ENCODE measurements at regions not wholly inside any gene's neighbourhood (a gene's known extent, or its start where the extent isn't known, plus 50 kb on each side); places are given as distances from the start of the nearest gene placed in this dataset.
"Not testable (repeated sequence)": the region's sequence is repeated elsewhere in the genome, so short reads cannot be mapped to it uniquely, and the experiment has no call there.

DNA sequence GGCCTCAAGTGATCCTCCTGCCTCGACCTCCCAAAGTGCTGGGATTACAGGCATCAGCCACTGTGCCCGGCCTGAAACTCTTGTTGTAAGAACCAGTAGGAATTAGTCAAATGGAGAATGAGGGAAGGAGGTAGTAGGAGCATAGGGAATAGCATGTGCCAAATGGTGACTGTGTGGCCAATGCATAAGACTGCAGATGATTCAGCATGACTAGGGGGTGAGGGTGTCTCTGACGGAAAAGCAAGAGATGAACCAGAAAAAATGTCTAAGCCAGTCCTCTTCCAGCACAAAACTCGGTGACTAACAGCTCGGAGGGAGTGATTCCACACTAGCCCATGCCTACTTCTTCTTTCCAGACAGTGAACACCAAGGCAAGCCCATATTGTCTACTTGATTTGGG lies 58.2 kb upstream of the DUSP21 start:
- DNase-seq (ENCODE audit: low spot score): no peak

DNA sequence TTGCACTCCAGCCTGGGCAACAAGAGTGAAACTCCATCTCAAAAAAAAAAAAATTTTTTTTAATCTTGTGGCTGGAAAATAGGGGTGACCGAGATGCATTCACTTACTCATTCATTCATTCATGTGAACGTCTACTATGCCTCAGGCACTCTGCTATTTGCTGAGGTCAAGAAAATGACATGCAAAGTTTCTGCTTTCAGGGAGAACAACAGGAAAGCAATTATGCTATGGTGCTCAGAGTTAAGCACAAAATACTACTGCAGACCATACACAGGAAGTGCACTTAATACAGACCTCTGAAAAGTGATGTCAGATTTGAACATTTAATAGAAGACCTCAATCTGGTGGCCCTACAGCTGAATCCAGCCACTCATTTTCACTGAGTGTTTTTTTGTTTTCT lies 59.6 kb upstream of the DUSP21 start:
- no peak for DNase-seq (ENCODE audit: low spot score)

- no peak for DNase-seq (ENCODE audit: low spot score)
Observed at GRCh38 chrX:44778254-44778653, 65.6 kb upstream of the DUSP21 start.

DNA sequence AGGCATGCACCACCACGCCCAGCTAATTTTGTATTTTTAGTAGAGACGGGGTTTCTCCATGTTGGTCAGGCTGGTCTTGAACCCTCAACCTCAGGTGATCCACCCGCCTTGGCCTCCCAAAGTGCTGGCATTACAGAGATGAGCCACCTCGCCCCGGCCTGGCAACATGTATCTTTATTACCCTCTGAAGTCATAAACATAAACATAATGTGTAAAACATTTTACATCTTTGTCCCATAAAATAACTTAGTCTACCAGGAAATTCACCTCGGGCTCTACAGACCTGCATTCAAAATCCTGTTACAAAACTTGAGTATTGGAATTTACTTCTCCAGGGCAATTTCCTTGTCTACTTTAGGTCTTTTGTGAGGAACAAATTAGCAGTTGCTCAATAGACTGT lies 68.1 kb upstream of the DUSP21 start:
- DNase-seq (ENCODE audit: low spot score): no peak

DNA sequence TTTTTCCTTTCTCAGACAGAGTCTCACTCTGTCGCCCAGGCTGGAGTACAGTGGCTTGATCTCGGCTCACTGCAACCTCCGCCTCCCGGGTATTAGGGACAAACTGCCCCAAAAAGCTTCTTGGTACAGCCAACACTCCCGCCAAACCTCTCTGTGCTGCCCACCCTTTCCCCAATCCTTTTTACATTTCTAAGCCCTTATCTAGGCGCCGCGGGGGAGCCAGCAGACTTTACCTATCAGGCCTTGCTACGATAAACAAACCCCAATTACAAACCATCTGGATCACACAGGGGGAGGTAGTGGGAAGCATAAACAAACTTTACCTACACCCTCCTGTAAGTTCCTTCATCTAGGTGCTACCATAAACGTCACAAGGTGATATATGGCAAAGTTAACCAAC lies 69.8 kb upstream of the DUSP21 start:
- not testable (repeated sequence) for DNase-seq (ENCODE audit: low spot score)

- DNase-seq (ENCODE audit: low spot score): no peak
Observed at GRCh38 chrX:44770121-44770520, 73.7 kb upstream of the DUSP21 start.

GRCh38 chrX:44767308-44767707 lies 76.5 kb upstream of the DUSP21 start:
- DNase-seq (ENCODE audit: low spot score): no peak

GRCh38 chrX:44765556-44765955 lies 78.3 kb upstream of the DUSP21 start:
- DNase-seq (ENCODE audit: low spot score): no peak

DNA sequence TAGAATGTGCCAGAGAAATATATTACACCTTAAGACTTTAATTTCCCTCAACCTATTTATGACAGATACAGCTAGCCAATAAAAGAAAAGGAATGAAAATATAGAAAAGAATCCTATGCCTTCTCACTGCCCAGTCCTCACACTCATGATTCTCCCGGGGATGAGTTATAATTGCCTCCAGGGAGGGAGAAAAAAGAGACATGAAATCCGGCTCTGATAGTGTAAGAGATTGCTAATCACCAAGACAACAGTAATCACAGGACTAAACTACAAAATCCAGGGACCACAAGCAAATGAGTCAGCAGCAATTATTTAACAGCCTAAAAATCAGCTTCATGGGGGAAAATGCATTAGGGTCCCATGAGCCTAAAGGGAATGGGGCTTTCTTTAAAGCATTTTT lies 95.9 kb upstream of the DUSP21 start:
- DNase-seq (ENCODE audit: low spot score): peak; percentile 53

- DNase-seq (ENCODE audit: low spot score): no peak
Observed at GRCh38 chrX:44747317-44747716, 96.5 kb upstream of the DUSP21 start.

- no peak for DNase-seq (ENCODE audit: low spot score)
Observed at GRCh38 chrX:44744799-44745198, 99.0 kb upstream of the DUSP21 start.

- DNase-seq (ENCODE audit: low spot score): no peak
Observed at GRCh38 chrX:44742480-44743155, 101.2 kb upstream of the DUSP21 start.

GRCh38 chrX:44741859-44742258 lies 102.0 kb upstream of the DUSP21 start:
- DNase-seq (ENCODE audit: low spot score): not testable (repeated sequence)

GRCh38 chrX:44741458-44741857 lies 102.4 kb upstream of the DUSP21 start:
- not testable (repeated sequence) for DNase-seq (ENCODE audit: low spot score)

DNA sequence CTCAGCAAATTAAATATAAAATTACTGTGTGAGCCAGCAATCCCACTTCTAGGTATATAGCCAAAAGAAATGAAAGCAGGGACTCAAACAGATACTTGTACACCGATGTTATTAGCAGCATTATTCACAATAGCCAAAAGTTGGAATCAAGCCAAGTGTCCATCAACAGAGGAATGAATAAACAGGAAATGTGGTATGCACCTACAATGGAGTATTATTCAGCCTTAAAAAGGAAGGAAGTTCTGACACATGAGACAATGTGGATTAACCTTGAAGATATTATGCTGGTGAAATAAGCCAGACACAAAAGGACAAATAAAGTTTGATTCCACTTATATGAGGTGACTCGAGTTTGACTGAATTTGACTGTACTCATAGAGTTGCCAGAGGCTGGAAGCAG lies 108.3 kb upstream of the DUSP21 start:
- DNase-seq (ENCODE audit: low spot score): no peak

DNA sequence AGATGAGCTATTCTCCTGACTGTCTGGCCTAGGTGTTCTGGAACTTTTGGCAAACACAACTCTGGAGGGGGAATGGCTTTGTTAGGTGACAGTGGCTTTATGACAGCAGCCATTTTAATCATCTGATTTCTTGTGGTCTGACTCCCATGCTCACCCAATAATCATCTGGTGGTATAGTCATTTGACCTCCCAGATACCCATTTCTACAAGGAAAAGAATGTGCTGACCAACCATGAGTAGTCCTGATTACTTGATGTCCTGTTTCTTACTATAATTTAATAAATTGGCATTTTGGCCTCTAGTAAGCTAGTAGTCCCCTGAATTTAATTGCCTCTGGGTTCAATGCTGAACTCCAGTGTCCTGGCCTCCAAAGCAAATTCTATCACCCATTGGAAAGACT lies 109.9 kb upstream of the DUSP21 start:
- DNase-seq (ENCODE audit: low spot score): no peak

- no peak for DNase-seq (ENCODE audit: low spot score)
Observed at GRCh38 chrX:44731160-44731559, 112.7 kb upstream of the DUSP21 start.

DNA sequence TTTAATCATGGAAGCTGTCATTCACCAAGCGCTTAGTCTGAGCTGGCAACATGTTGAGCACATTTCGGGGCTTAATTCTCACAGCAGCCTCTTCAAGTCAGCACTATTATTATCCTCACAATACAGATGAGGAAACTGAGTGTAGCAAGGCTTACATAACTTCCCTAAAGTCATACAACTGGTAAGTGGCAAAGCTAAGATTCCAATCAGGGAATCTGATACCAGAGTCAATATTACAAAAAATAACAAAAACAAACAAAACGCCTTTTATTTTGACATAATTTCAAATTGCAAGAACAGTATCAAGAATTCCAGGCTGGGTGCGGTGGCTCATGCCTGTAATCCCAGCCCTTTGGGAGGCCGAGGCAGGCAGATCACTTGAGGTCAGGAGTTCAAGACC lies 120.4 kb upstream of the DUSP21 start:
- no peak for DNase-seq (ENCODE audit: low spot score)

DNA sequence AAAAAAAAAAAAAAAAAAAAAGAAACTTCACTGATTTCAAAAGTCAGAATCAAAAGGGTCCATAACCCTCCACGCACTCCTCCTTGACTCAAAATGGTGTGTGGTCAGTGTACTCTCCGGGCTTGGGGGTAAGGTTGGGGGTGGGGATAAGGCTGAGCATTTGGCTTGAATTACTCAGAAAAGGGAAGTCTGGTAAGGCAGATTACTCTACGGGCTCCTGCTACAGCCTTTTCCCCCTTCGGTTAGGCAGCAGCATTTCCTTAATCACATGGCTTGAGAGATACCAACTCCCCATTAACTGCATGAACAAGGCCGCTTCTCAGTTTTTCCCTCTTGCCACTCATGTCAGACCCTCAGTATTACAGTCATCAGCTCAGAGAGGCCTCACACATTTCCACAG lies 135.4 kb upstream of the DUSP21 start:
- DNase-seq (ENCODE audit: low spot score): no peak

- no peak for DNase-seq (ENCODE audit: low spot score)
Observed at GRCh38 chrX:44705817-44706551, 137.8 kb upstream of the DUSP21 start.

DNA sequence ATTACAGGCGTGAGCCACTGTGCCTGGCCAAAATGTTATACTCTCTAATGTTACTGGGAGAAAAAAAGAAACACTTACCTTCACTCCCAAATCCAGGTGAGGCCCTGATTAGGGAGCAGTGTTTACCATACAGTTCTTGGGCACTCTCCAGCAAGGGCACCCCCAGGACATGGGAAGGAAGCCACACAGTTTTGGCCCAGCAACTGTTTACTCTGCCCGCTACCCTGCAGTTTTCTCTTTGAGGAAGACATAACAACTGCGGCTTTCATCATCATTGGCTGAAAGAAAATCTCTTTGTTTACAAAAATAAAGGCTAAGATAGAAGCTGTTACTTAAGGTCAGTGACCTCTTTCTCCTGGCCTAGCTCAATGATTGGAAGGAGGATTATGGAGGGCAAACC lies 145.5 kb upstream of the DUSP21 start:
- no peak for DNase-seq (ENCODE audit: low spot score)

- no peak for DNase-seq (ENCODE audit: low spot score)
Observed at GRCh38 chrX:44693255-44693654, 150.6 kb upstream of the DUSP21 start.

- DNase-seq (ENCODE audit: low spot score): no peak
Observed at GRCh38 chrX:44690129-44690528, 147.5 kb upstream of the FUNDC1 start.

Measured in COLO829 (cell line).